ENCODE measurements at regions not wholly inside any gene's neighbourhood (a gene's known extent, or its start where the extent isn't known, plus 50 kb on each side); places are given as distances from the start of the nearest gene placed in this dataset.

- peaks cover 4 to 18% of the 10 kb centered on the region in 2 donors for H3K9me3 ChIP-seq (replicated peaks in 1 of 2; ENCODE audit: control insufficient read depth in 1 of 2, insufficient read depth in 1 of 2, low read length in 2 of 2)
- H3K9ac ChIP-seq (ENCODE audit: insufficient read depth, low read length, poor library complexity, severe bottlenecking), result no peak overlapping the region
- no peak overlapping the region for H3K27ac ChIP-seq (ENCODE audit: low read depth in 1 of 2, low read length in 2 of 2)
- TF ChIP-seq, protein P1, sequence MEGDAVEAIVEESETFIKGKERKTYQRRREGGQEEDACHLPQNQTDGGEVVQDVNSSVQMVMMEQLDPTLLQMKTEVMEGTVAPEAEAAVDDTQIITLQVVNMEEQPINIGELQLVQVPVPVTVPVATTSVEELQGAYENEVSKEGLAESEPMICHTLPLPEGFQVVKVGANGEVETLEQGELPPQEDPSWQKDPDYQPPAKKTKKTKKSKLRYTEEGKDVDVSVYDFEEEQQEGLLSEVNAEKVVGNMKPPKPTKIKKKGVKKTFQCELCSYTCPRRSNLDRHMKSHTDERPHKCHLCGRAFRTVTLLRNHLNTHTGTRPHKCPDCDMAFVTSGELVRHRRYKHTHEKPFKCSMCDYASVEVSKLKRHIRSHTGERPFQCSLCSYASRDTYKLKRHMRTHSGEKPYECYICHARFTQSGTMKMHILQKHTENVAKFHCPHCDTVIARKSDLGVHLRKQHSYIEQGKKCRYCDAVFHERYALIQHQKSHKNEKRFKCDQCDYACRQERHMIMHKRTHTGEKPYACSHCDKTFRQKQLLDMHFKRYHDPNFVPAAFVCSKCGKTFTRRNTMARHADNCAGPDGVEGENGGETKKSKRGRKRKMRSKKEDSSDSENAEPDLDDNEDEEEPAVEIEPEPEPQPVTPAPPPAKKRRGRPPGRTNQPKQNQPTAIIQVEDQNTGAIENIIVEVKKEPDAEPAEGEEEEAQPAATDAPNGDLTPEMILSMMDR (IDR thresholded peaks at IDR 0.05), result no peak
- H3K9me3 Mint-ChIP-seq, result peaks cover 0 to 25% (median 7%) of the 10 kb centered on the region in 7 donors
- no peaks in the 10 kb centered on the region for H4K20me1 ChIP-seq (ENCODE audit: insufficient read depth, low read length)
- H3K27me3 Mint-ChIP-seq (ENCODE audit: low read depth in 3 of 3), result peaks cover 0 to 4% (median 0%) of the 10 kb centered on the region in 3 donors
- intact Hi-C loops (cut with micrococcal nuclease), result no loop called here
- H3K4me1 Mint-ChIP-seq, result no peaks in the 10 kb centered on the region
- no peaks in the 10 kb centered on the region for H3K79me2 ChIP-seq (ENCODE audit: insufficient read depth, low read length)
- no peak overlapping the region for H3K4me3 Mint-ChIP-seq
- no peaks in the 10 kb centered on the region for H3K27me3 ChIP-seq (ENCODE audit: control insufficient read depth in 2 of 2, insufficient read depth in 2 of 2, low read length in 2 of 2)
- no peaks in the 10 kb centered on the region for H3K36me3 Mint-ChIP-seq
- H3K36me3 ChIP-seq (replicated peaks in 1 of 2; ENCODE audit: control insufficient read depth in 1 of 2, insufficient read depth in 2 of 2, low read length in 2 of 2), result no peaks in the 10 kb centered on the region
- H3K4me3 ChIP-seq (replicated peaks in 1 of 3; ENCODE audit: low read depth in 2 of 3, low read length in 3 of 3), result no peak overlapping the region
- H3K4me2 ChIP-seq (replicated peaks; ENCODE audit: extremely low read depth, low read length, poor library complexity, severe bottlenecking), result no peak overlapping the region
- WGBS (ENCODE audit: insufficient coverage), result no CpG with 5 or more reads among the region's 2 CpGs
- H3K27ac Mint-ChIP-seq, result no peak overlapping the region
- DNase-seq, result no peak
- no peak overlapping the region for H2AFZ ChIP-seq (ENCODE audit: insufficient read depth, low read depth, low read length, poor library complexity, severe bottlenecking)
- H3K4me1 ChIP-seq (ENCODE audit: control insufficient read depth in 1 of 2, insufficient read depth in 2 of 2, low read length in 2 of 2), result no peaks in the 10 kb centered on the region
These were observed 1505.3 kb upstream of the WWC1 start for GRCh38 chr5:166786178-166786577.

GRCh38 chr5:166786889-166787288 is 1504.6 kb upstream of the WWC1 start:
- Histone ChIP-seq H3K27ac (ENCODE audit: low read depth in 1 of 2, low read length in 2 of 2) (no peak overlapping the region), H3K4me3 (replicated peaks in 1 of 3; ENCODE audit: low read depth in 2 of 3, low read length in 3 of 3) (no peak overlapping the region), H3K4me1 (ENCODE audit: control insufficient read depth in 1 of 2, insufficient read depth in 2 of 2, low read length in 2 of 2) (no peaks in the 10 kb centered on the region), H3K36me3 (replicated peaks in 1 of 2; ENCODE audit: control insufficient read depth in 1 of 2, insufficient read depth in 2 of 2, low read length in 2 of 2) (no peaks in the 10 kb centered on the region), H3K9me3 (replicated peaks in 1 of 2; ENCODE audit: control insufficient read depth in 1 of 2, insufficient read depth in 1 of 2, low read length in 2 of 2) (peaks cover 4 to 20% of the 10 kb centered on the region in 2 donors), H2AFZ (ENCODE audit: insufficient read depth, low read depth, low read length, poor library complexity, severe bottlenecking) (no peak overlapping the region), H3K27me3 (ENCODE audit: control insufficient read depth in 2 of 2, insufficient read depth in 2 of 2, low read length in 2 of 2) (no peaks in the 10 kb centered on the region), H4K20me1 (ENCODE audit: insufficient read depth, low read length) (no peaks in the 10 kb centered on the region), H3K4me2 (replicated peaks; ENCODE audit: extremely low read depth, low read length, poor library complexity, severe bottlenecking) (no peak overlapping the region), H3K9ac (ENCODE audit: insufficient read depth, low read length, poor library complexity, severe bottlenecking) (no peak overlapping the region), H3K79me2 (ENCODE audit: insufficient read depth, low read length) (no peaks in the 10 kb centered on the region)
- Mint-ChIP-seq H3K4me1 (no peaks in the 10 kb centered on the region), H3K9me3 (peaks cover 3 to 25% (median 7%) of the 10 kb centered on the region in 7 donors), H3K36me3 (no peaks in the 10 kb centered on the region), H3K27me3 (ENCODE audit: low read depth in 3 of 3) (peaks cover 0 to 4% (median 0%) of the 10 kb centered on the region in 3 donors), H3K4me3 (no peak overlapping the region), H3K27ac (no peak overlapping the region)
- WGBS (ENCODE audit: insufficient coverage), result 100% methylated on average over 2 of the region's 8 CpGs
- TF ChIP-seq, protein P1 (IDR thresholded peaks at IDR 0.05), result no peak
- no peak for DNase-seq
- intact Hi-C loops (cut with micrococcal nuclease), result no loop called here

Measured in CD14-positive monocyte (primary cell).